ENCODE measurements at regions not wholly inside any gene's neighbourhood (a gene's known extent, or its start where the extent isn't known, plus 50 kb on each side); places are given as distances from the start of the nearest gene placed in this dataset.

- TF ChIP-seq EZH2 (IDR thresholded peaks at IDR 0.05; ENCODE audit: insufficient read depth, poor library complexity, severe bottlenecking): no peak
- TF ChIP-seq EZH2phosphoT487 (IDR thresholded peaks at IDR 0.05; ENCODE audit: insufficient read depth, low read depth): no peak
- Histone ChIP-seq H3K36me3 (ENCODE audit: low read depth) (no peaks in the 10 kb centered on the region), H3F3A (ENCODE audit: insufficient read depth) (no peaks in the 10 kb centered on the region), H3K27ac (no peak overlapping the region), H3K4me1 (ENCODE audit: insufficient read depth) (no peaks in the 10 kb centered on the region), H3K9ac (no peak overlapping the region), H3K4me3 (no peak overlapping the region), H4K20me1 (ENCODE audit: insufficient read depth) (no peaks in the 10 kb centered on the region), H2AFZ (no peak overlapping the region), H3K27me3 (replicated peaks; ENCODE audit: insufficient read depth) (no peaks in the 10 kb centered on the region), H3K4me2 (ENCODE audit: unreplicated experiment) (no peak overlapping the region), H3K9me2 (ENCODE audit: insufficient read depth) (no peaks in the 10 kb centered on the region), H3K79me2 (ENCODE audit: insufficient read depth) (no peaks in the 10 kb centered on the region), H3K9me3 (ENCODE audit: low read depth) (no peaks in the 10 kb centered on the region)
- WGBS, 2 experiments (ENCODE audit: low coverage in 1 of 2, low lambda C conversion rate in 2 of 2, missing lambda C conversion rate in 2 of 2): 45 to 61% methylated on average over 5 of the region's 5 CpGs
- in situ Hi-C loops (cut with MboI): no loop called here
- DNase-seq: no peak
Observed at GRCh38 chr10:9875353-9875752, 1142.3 kb upstream of the CELF2 start.

- TF ChIP-seq EZH2phosphoT487 (IDR thresholded peaks at IDR 0.05; ENCODE audit: insufficient read depth, low read depth) (no peak), EZH2 (IDR thresholded peaks at IDR 0.05; ENCODE audit: insufficient read depth, poor library complexity, severe bottlenecking) (no peak)
- Histone ChIP-seq H3K36me3 (ENCODE audit: low read depth) (no peaks in the 10 kb centered on the region), H3K9me3 (ENCODE audit: low read depth) (no peaks in the 10 kb centered on the region), H3K4me2 (ENCODE audit: unreplicated experiment) (no peak overlapping the region), H4K20me1 (ENCODE audit: insufficient read depth) (no peaks in the 10 kb centered on the region), H3F3A (ENCODE audit: insufficient read depth) (no peaks in the 10 kb centered on the region), H3K4me1 (ENCODE audit: insufficient read depth) (no peaks in the 10 kb centered on the region), H3K9me2 (ENCODE audit: insufficient read depth) (no peaks in the 10 kb centered on the region), H2AFZ (no peak overlapping the region), H3K9ac (no peak overlapping the region), H3K4me3 (no peak overlapping the region), H3K27ac (no peak overlapping the region), H3K79me2 (ENCODE audit: insufficient read depth) (no peaks in the 10 kb centered on the region), H3K27me3 (replicated peaks; ENCODE audit: insufficient read depth) (no peaks in the 10 kb centered on the region)
- 73 to 74% methylated on average over 12 of the region's 12 CpGs for WGBS, 2 experiments (ENCODE audit: low coverage in 1 of 2, low lambda C conversion rate in 2 of 2, missing lambda C conversion rate in 2 of 2)
- in situ Hi-C loops (cut with MboI): no loop called here
- DNase-seq: no peak
Observed at GRCh38 chr10:9877978-9878377, 1139.7 kb upstream of the CELF2 start.

- Histone ChIP-seq H3F3A (ENCODE audit: insufficient read depth) (no peaks in the 10 kb centered on the region), H3K27me3 (replicated peaks; ENCODE audit: insufficient read depth) (no peaks in the 10 kb centered on the region), H3K4me1 (ENCODE audit: insufficient read depth) (no peaks in the 10 kb centered on the region), H3K4me2 (ENCODE audit: unreplicated experiment) (no peak overlapping the region), H2AFZ (no peak overlapping the region), H3K9me3 (ENCODE audit: low read depth) (no peaks in the 10 kb centered on the region), H3K4me3 (no peak overlapping the region), H3K27ac (no peak overlapping the region), H3K36me3 (ENCODE audit: low read depth) (no peaks in the 10 kb centered on the region), H3K9me2 (ENCODE audit: insufficient read depth) (no peaks in the 10 kb centered on the region), H3K79me2 (ENCODE audit: insufficient read depth) (no peaks in the 10 kb centered on the region), H3K9ac (no peak overlapping the region), H4K20me1 (ENCODE audit: insufficient read depth) (no peaks in the 10 kb centered on the region)
- no peak for DNase-seq
- in situ Hi-C loops (cut with MboI): no loop called here
- TF ChIP-seq EZH2phosphoT487 (IDR thresholded peaks at IDR 0.05; ENCODE audit: insufficient read depth, low read depth) (no peak), EZH2 (IDR thresholded peaks at IDR 0.05; ENCODE audit: insufficient read depth, poor library complexity, severe bottlenecking) (no peak)
- WGBS, 2 experiments (ENCODE audit: low coverage in 1 of 2, low lambda C conversion rate in 2 of 2, missing lambda C conversion rate in 2 of 2): 65 to 73% methylated on average over 10 of the region's 10 CpGs
Observed at GRCh38 chr10:9878383-9878782, 1139.3 kb upstream of the CELF2 start.

GRCh38 chr10:9885761-9886160 lies 1131.9 kb upstream of the CELF2 start:
- Histone ChIP-seq H3K27me3 (replicated peaks; ENCODE audit: insufficient read depth) (no peaks in the 10 kb centered on the region), H3K9me2 (ENCODE audit: insufficient read depth) (no peaks in the 10 kb centered on the region), H3K79me2 (ENCODE audit: insufficient read depth) (no peaks in the 10 kb centered on the region), H3F3A (ENCODE audit: insufficient read depth) (no peaks in the 10 kb centered on the region), H3K36me3 (ENCODE audit: low read depth) (no peaks in the 10 kb centered on the region), H4K20me1 (ENCODE audit: insufficient read depth) (no peaks in the 10 kb centered on the region), H3K4me3 (no peak overlapping the region), H3K4me2 (ENCODE audit: unreplicated experiment) (no peak overlapping the region), H3K4me1 (ENCODE audit: insufficient read depth) (no peaks in the 10 kb centered on the region), H3K9ac (no peak overlapping the region), H3K9me3 (ENCODE audit: low read depth) (no peaks in the 10 kb centered on the region), H2AFZ (no peak overlapping the region), H3K27ac (no peak overlapping the region)
- WGBS, 2 experiments (ENCODE audit: low coverage in 1 of 2, low lambda C conversion rate in 2 of 2, missing lambda C conversion rate in 2 of 2): 39% methylated on average over 3 of the region's 3 CpGs
- in situ Hi-C loops (cut with MboI): no loop called here
- TF ChIP-seq EZH2 (IDR thresholded peaks at IDR 0.05; ENCODE audit: insufficient read depth, poor library complexity, severe bottlenecking): no peak
- no peak for TF ChIP-seq EZH2phosphoT487 (IDR thresholded peaks at IDR 0.05; ENCODE audit: insufficient read depth, low read depth)
- DNase-seq: no peak

GRCh38 chr10:9886772-9887171 lies 1130.9 kb upstream of the CELF2 start:
- TF ChIP-seq EZH2phosphoT487 (IDR thresholded peaks at IDR 0.05; ENCODE audit: insufficient read depth, low read depth) (no peak), EZH2 (IDR thresholded peaks at IDR 0.05; ENCODE audit: insufficient read depth, poor library complexity, severe bottlenecking) (no peak)
- H3K27ac ChIP-seq: no peak overlapping the region
- 19 to 21% methylated on average over 1 of the region's 1 CpG for WGBS, 2 experiments (ENCODE audit: low coverage in 1 of 2, low lambda C conversion rate in 2 of 2, missing lambda C conversion rate in 2 of 2)

More at GRCh38 chr10:9886772-9887171, 1130.9 kb upstream of the CELF2 start:
- Histone ChIP-seq H3K4me3 (no peak overlapping the region), H3K9me2 (ENCODE audit: insufficient read depth) (no peaks in the 10 kb centered on the region), H3K27me3 (replicated peaks; ENCODE audit: insufficient read depth) (no peaks in the 10 kb centered on the region), H3K4me2 (ENCODE audit: unreplicated experiment) (no peak overlapping the region), H3K9me3 (ENCODE audit: low read depth) (no peaks in the 10 kb centered on the region), H4K20me1 (ENCODE audit: insufficient read depth) (no peaks in the 10 kb centered on the region), H3K79me2 (ENCODE audit: insufficient read depth) (no peaks in the 10 kb centered on the region), H2AFZ (no peak overlapping the region), H3K4me1 (ENCODE audit: insufficient read depth) (no peaks in the 10 kb centered on the region), H3K36me3 (ENCODE audit: low read depth) (no peaks in the 10 kb centered on the region), H3K9ac (no peak overlapping the region), H3F3A (ENCODE audit: insufficient read depth) (no peaks in the 10 kb centered on the region)
- no peak for DNase-seq
- in situ Hi-C loops (cut with MboI): no loop called here
